ENCODE measurements at regions not wholly inside any gene's neighbourhood (a gene's known extent, or its start where the extent isn't known, plus 50 kb on each side); places are given as distances from the start of the nearest gene placed in this dataset.

- DNase-seq: no peak
These were observed 356.9 kb downstream of the ZNF521 start for GRCh38 chr18:24995056-24995455.

GRCh38 chr18:24995755-24996154 is 356.2 kb downstream of the ZNF521 start:
- no peak for DNase-seq

GRCh38 chr18:24999650-25000267 is 352.2 kb downstream of the ZNF521 start:
- DNase-seq: no peak

GRCh38 chr18:25001803-25002202 is 350.2 kb downstream of the ZNF521 start:
- no peak for DNase-seq

- no peak for DNase-seq
These were observed 346.2 kb downstream of the ZNF521 start for GRCh38 chr18:25005541-25006403.

- no peak for DNase-seq
These were observed 341.2 kb downstream of the ZNF521 start for GRCh38 chr18:25010623-25011374.

Data from GF-D8 (cell line).